GM12892 (cell line): ENCODE measurements at regions not wholly inside any gene's neighbourhood (a gene's known extent, or its start where the extent isn't known, plus 50 kb on each side); places are given as distances from the start of the nearest gene placed in this dataset.

Experiments used
- POLR2A ChIP-seq: IDR thresholded peaks from 2 replicates; pipeline ENCODE4 v1.6.1; 2011; ENCODE audit warnings: low read depth, low read length, control low read depth
- POLR2AphosphoS5 ChIP-seq: IDR thresholded peaks from 2 replicates; pipeline ENCODE4 v1.6.1; 2011; ENCODE audit warnings: low read depth, low read length, control low read depth

- TF ChIP-seq POLR2A (no peak), POLR2AphosphoS5 (no peak)
Measured at GRCh38 chr1:88441022-88441421, 243.1 kb upstream of the PKN2 start.
